HG03175 (cell line): ENCODE measurements at regions not wholly inside any gene's neighbourhood (a gene's known extent, or its start where the extent isn't known, plus 50 kb on each side); places are given as distances from the start of the nearest gene placed in this dataset.
"Not testable (repeated sequence)": the region's sequence is repeated elsewhere in the genome, so short reads cannot be mapped to it uniquely, and the experiment has no call there.

Experiments
- ATAC-seq: cut with Tn5 transposase; IDR thresholded peaks from one replicate; pipeline ENCODE4 v1.9.1; 2021; ENCODE audit warnings: mild to moderate bottlenecking, moderate library complexity; ENCODE audit not compliant: unreplicated experiment

- ATAC-seq = no peak
Observed at GRCh38 chr2:81078631-81079030, 774.1 kb upstream of the LRRTM1 start.

- ATAC-seq = no peak
Observed at GRCh38 chr2:81078102-81078501, 773.5 kb upstream of the LRRTM1 start.

- no peak for ATAC-seq
Observed at GRCh38 chr2:81077396-81077795, 772.8 kb upstream of the LRRTM1 start.

GRCh38 chr2:81073412-81073811 is 768.9 kb upstream of the LRRTM1 start:
- no peak for ATAC-seq

GRCh38 chr2:81068144-81068543 is 763.6 kb upstream of the LRRTM1 start:
- ATAC-seq = no peak

GRCh38 chr2:81061016-81061415 is 756.5 kb upstream of the LRRTM1 start:
- no peak for ATAC-seq

GRCh38 chr2:81050580-81051095 is 746.1 kb upstream of the LRRTM1 start:
- no peak for ATAC-seq

- no peak for ATAC-seq
Observed at GRCh38 chr2:81043681-81044080, 739.1 kb upstream of the LRRTM1 start.

- no peak for ATAC-seq
Observed at GRCh38 chr2:81007104-81007503, 702.6 kb upstream of the LRRTM1 start.

- ATAC-seq = no peak
Observed at GRCh38 chr2:81002906-81003305, 698.4 kb upstream of the LRRTM1 start.

GRCh38 chr2:80987466-80987865 is 682.9 kb upstream of the LRRTM1 start:
- no peak for ATAC-seq

GRCh38 chr2:80969900-80970299 is 665.3 kb upstream of the LRRTM1 start:
- no peak for ATAC-seq

GRCh38 chr2:80968450-80968849 is 663.9 kb upstream of the LRRTM1 start:
- no peak for ATAC-seq

GRCh38 chr2:80947601-80948130 is 643.1 kb upstream of the LRRTM1 start:
- no peak for ATAC-seq

GRCh38 chr2:80943487-80943886 is 638.9 kb upstream of the LRRTM1 start:
- no peak for ATAC-seq

- ATAC-seq = no peak
Observed at GRCh38 chr2:80942766-80943165, 638.2 kb upstream of the LRRTM1 start.

- ATAC-seq = no peak
Observed at GRCh38 chr2:80938463-80938862, 633.9 kb upstream of the LRRTM1 start.

GRCh38 chr2:80931820-80932219 is 627.3 kb upstream of the LRRTM1 start:
- not testable (repeated sequence) for ATAC-seq

- no peak for ATAC-seq
Observed at GRCh38 chr2:80930777-80931176, 626.2 kb upstream of the LRRTM1 start.

GRCh38 chr2:80926168-80926567 is 621.6 kb upstream of the LRRTM1 start:
- ATAC-seq = no peak

GRCh38 chr2:80896576-80896975 is 592.0 kb upstream of the LRRTM1 start:
- ATAC-seq = no peak

GRCh38 chr2:80894486-80894885 is 589.9 kb upstream of the LRRTM1 start:
- no peak for ATAC-seq

- no peak for ATAC-seq
Observed at GRCh38 chr2:80893711-80894110, 589.2 kb upstream of the LRRTM1 start.
